HG03060 (cell line): ENCODE measurements at regions not wholly inside any gene's neighbourhood (a gene's known extent, or its start where the extent isn't known, plus 50 kb on each side); places are given as distances from the start of the nearest gene placed in this dataset.

ENCODE experiments used
- ATAC-seq: cut with Tn5 transposase; IDR thresholded peaks from one replicate; pipeline ENCODE4 v1.9.1; 2021; ENCODE audit warnings: low read depth, moderate number of reproducible peaks; ENCODE audit not compliant: unreplicated experiment

DNA sequence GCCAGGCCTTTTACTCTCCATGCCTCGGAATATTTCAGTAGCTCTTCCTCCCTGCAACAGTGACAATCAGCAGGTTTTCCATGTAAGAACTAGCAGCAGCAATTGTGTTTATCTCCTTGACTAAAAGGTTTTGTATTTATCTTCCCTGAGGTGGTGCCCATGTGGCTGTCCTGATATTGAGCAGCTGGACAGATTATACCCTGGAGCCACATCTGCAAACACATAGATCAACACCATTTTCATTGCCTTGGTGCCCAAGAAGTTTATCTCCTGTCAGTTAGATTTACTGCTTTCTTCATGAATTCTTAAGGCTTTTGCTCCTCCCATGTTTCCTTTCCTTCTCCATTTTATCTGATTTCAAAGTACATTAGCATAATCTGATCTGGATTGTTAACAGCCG is 378.4 kb downstream of the SPATA31D1 start:
- no peak for ATAC-seq

DNA sequence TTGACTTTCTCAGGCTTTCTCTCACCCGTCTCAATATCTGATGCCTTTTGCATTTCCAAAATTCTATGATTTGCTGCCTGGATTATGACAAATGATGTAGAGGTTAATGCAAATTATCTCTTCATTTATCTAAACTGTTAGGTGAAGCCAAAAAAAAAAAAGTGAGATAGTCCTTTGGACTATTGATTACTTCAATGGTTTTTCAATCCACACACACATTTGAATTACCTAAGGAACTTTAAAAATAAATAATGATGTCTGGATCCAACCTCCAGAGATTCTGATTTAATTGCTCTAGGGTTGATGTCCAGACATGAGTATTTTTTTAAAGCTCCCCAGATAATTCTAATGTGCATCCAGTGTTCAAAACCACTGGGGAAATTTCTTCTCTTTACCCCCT is 379.4 kb downstream of the SPATA31D1 start:
- ATAC-seq = no peak

DNA sequence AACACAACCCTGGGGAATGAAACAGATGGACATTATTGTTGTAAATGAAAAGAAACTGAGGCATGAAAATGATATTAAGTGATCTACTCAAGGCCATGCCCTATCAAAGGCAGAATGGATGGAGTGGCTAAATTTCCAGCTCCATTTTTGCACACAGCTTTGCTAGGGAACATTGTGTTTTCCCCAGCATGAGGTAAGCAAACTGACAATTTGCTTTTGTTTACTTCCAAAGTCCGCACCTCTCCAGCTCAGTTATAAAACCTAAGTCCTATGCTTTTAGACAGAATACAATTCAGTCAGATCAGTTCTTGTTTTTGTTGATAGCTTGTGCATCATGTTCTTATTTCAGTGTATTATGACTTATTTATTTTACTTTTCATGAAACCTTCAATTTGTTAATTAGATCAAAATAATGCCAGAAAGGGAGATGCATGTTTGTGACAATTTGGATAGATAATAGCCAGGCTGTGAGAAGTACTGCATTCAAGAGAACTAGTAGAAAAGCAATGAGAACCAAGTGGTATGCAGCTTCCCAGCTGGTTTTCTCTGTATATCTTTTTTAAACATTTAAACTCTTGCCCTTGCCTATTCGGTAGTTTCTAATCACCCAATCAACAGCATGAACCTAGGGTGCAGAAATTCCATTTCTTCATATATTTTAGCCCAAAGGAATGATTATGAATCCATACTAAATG is 380.8 kb downstream of the SPATA31D1 start:
- no peak for ATAC-seq

DNA sequence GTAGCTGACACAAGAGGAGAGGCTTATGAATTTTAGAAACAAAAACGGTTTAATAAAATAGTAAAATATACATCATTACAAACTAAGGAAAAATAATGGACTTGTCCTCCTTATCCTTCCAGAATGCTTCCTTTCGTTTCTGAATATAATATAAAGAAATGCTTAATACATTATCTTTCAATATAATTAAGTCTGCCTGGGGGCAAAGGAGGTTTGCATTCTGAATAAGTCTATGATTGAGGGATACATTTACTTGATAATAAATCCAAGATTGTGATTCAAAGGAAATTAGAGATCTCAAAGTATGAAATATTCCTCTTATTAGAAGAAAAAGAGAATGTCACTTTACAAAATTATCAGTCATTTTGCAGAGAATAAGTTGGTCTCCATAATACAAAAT is 386.5 kb downstream of the SPATA31D1 start:
- no peak for ATAC-seq

DNA sequence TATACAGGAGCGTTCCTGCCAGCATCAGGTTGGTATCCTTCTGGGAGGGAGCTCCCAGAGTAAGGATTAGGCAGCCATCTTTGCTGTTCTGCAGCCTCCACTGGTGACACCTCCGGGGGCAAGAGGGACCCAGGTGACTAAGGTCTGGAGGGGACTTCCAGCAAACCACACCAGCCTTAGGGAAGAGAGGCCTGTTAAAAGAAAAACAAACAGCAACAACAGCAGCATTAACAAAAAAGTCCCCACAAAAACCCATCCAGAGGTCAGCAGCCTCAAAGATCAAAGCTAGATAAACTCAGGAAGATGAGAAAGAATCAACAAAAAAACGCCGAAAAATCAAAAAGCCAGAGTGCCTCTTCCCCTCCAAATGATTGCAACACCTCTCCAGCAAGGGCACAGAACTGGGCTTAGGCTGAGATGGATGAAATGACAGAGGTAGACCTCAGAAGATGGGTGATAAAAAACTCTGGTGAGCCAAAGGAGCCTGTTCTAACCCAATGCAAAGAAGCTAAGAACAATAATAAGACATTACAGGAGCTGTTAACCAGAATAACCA is 388.2 kb downstream of the SPATA31D1 start:
- no peak for ATAC-seq

DNA sequence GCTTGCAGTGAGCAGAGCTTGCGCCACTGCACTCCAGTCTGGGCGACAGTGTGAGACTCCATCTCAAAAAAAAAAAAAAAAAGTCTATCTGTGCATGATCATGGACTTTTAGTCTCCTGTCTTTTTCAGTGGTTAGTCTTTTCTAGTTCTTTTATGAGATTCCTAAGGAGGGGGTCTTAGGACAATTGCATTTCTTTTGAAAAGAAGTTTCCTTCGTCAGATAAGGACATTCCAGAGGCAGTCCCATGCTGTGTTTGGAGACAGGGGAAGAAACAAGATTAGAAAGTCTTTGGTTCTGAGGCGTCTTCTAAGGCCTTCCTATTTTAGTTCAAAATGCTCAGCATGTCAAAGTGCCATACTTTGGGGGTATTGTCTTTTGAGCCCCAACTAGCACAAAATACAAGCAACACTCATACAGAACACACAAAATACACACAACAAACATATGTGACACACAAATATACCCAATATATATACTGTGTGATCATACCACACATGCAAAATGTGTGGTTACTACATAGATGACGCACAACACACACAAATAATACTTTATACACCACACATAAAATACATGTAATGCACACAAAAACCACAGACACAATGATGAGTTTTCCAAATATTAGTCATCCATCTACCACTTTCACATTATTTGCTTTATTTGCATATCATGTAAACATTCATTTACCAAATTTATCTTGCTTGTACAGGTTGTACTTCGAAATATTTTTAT is 394.5 kb downstream of the SPATA31D1 start:
- ATAC-seq = no peak

DNA sequence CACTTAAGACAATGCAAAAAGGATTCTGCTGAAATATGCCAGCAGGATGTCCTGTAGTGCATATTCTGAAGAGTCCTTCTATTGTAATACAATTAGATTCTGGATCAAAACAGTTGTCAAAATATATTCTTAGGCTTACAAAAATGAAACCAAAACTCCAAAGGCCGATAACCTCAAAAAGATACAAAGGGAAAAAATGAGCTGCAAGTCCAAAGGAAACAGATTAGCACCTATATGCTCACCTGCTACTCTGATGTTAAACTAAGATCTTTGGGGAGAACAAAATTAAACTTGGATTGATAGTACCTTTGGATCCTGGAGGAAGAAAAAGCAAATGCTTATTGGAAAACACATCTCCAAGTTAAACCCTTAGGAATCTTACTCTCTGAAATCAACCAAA is 397.1 kb downstream of the SPATA31D1 start:
- no peak for ATAC-seq

DNA sequence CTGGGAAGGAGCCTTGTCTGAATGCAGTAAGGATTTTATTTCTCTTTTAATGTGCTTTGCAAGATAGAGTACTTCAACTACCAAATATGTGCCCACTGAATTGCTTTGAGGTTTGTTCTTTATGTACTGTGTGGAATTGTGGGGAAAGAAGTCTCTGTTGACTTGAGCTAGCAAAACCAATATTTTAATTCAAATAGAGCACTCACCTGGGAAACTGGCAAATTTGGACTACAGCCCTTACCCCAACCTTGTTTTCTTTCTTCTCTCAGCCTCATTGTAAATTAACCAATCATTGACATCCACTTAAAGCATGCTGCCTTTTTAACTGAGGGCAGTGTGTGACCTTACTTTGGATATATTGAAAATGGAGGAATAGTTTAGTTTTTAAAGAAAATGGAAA is 409.0 kb downstream of the SPATA31D1 start:
- no peak for ATAC-seq

DNA sequence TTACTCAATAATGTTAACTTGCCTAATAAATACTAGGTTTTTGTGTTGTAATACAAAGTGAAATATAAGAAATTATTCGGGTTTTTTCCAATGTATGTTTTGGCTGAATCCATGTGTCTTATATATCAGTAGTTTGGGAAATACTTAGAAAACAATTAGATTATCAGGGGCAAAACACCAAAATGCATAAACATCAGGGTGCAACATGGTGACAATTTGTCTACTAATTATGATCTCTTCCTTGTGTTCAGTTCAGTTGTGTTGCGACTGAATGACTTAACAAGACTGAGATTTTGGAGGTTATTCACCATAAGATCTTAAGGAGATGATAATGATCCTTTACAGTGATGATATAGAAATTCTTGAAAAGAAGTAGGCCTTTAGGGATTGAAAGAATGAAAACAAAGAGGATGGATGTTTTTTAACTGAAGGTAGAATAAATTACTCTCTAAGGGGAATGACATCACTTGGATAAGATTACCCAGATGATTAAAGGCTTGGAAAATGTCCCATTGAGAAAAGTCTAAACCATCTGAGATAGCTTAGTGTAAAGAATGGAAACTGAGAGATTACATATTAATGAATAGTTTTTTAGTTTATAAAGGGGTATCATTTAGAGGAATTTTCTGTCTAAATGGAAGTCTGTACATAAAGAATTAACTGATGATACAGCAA is 415.8 kb downstream of the SPATA31D1 start:
- ATAC-seq = no peak

DNA sequence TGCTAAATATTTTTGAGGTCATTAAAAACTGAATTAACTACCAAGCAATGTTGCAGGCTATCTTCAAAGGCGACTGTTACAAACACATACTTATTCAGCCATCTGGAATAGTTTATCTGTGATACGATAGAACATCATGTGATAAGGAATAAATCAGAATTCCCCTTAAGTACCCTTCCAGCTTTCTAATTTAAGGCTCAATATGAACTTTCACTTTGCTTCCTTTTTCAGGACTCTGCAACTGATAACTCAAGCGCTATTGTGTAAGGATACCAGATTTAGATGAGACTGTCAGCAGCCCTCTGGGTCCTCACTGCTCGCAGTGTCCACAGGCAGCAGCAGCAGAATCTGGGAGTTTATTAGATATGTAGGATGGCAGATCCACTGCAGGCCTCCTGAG is 416.3 kb downstream of the SPATA31D1 start:
- no peak for ATAC-seq

DNA sequence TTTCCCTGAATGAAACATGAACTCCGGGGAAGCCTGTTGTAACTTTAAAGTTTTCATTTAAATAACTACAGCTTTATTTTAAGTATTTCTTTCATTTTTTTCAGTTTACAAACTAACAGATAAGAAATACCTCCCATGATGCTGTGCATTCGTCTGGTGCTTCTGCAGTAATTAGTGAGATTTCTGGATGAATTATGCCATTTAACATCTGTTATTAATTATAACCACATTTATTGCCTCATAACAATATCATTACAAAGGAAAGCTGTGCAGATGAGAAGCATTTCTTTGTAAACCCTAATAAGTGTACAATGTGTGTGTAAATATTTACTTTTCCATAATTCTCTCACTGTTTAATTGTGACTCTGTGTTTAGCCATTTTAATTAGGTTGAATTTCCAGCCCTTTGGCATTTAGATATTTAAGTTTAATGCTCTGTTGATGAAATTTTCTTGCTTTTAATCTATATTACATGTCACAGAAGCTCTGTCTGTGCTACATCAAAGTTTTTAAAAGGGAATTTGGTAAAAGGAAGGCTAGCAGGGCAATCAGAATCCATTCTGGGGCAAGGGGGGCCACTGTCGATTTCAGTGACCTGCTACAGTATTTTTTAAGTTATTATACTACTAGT is 418.0 kb downstream of the SPATA31D1 start:
- no peak for ATAC-seq

DNA sequence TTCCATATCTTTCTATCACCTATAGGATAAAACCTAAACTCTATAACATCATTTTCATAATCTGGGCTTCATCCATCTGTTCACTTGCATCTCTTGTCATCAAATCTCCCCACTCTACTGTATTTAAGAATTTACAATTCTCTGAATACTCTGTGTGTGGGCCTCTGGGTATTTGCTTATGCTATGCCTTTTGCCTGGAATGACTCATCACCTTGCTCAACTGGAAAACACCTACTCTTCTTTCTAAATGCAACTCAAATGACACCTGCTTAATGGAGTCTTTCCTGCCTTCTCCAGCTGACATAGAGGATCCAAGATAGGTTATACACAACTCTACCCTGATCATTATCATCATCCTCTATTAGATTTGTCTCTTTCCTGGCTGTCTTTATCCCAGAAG is 421.7 kb downstream of the SPATA31D1 start:
- peak; percentile 95 for ATAC-seq

DNA sequence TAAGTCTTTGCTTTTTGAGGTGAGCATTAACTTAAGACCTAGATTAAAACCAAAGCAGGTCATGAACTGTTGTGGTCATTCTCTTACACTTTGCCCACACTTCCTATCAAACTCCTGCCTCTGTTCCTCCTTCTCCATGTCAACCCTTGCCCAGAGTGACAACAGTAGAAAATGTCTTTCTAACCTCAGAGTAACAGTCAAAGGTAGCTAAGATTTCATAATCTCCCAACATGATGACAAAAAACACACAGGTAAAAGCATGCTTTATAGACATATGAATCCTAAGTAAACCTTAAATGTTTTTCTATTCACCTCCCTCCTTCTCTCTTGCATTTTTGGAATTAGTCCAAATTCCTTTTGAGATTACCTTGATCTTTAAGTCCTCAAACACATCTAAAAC is 422.3 kb downstream of the SPATA31D1 start:
- ATAC-seq = no peak

DNA sequence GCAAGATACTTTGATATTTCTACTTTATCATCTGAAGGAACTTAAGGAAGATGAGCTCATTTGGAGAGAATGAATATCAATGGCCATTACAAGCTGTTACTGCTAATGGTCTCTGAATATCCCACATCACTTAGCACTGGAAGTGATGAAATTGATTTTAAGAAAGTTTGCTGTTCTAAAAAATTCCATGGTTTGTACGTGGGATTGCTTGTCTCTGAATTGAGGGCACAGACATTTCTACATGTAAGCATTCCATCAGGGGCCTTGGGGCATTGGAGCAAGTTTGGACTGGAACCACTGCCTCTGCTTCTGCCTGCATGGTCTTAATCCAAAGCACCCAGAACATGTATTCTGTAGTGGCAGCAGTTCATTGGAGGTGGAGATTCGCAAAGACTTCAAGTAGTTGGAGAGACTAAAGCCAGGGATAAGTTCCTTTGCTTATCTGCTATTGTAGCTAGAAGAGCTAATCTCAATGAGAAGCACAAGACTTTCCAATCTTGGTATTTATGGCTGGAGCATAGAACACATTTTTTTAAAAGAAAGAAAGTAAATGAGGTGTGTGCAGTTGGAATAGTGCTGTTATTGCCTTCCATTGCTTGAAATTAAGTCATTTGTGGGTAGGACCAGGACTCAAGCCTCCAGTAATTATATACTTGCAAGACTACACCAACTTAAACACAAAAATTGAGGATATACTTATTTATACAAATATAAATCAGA is 424.2 kb downstream of the SPATA31D1 start:
- ATAC-seq = no peak

DNA sequence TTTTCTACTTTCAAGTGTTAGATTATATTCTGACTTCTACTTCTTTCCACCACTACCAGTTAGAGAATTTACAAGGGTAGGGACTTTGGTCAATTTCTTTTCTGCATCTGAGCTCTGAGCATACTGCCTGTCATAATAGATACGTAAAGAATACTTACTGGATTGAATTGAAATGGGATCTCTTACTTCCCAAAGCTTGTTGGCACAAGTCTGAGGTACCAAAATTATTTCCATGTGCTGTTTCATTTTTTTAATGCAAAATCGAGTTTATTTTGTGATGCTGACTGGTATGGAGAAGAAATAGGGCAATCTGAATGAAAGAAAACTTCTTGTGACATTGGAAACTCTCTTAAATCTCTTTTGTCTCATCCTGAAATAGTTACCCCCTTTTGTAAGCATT is 428.9 kb downstream of the SPATA31D1 start:
- ATAC-seq = no peak

DNA sequence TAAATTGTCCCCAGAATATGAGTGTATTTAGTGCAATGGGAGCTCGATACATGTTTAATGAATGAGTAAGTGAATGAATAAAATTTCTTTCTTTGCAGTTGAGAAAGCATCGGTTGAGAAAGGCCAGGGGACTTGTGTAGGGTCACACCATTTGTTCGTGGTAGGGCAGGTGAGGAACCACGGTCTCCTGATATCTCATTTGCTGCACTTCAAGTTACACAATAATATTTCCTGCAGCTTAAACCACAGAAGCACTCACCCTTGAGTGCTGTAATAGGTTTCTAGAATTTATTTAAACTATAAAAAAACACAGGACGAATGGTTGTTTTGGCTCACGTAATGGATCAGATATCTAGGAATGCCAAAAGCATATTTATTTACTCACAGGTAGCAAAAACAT is 429.8 kb downstream of the SPATA31D1 start:
- no peak for ATAC-seq

DNA sequence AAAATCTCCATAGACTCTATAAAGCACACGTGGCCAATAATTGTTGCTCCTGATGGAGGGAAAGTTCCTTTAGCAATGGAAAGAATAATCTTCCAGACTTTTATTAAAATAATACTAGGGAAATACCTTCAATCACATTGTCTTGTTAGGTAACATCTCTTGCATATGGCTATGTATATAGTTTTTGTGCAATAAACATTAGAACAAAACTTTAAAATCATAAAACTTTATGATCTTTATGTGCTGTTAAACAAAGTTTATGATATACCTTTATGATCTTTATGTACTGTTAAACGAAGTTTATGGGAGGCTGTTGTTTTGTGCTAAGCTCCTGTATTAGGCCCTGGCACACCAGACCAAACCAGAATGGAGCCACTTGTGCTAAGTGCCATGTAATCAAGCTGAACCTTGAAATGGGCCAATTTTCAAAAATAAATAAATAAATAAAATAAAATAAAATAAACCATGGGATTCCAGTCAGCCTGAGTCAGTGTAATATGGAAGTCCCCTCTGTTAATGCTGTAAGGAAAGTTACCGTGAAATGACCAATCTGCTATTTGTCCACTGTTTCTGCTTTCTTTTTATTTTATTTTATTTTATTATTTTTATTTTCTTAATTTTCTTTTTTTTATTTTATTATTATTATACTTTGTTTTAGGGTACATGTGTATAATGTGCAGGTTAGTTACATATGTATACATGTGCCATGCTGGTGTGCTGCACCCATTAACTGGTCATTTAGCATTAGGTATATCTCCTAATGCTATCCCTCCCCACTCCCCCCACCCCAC is 431.3 kb downstream of the SPATA31D1 start:
- ATAC-seq = no peak

DNA sequence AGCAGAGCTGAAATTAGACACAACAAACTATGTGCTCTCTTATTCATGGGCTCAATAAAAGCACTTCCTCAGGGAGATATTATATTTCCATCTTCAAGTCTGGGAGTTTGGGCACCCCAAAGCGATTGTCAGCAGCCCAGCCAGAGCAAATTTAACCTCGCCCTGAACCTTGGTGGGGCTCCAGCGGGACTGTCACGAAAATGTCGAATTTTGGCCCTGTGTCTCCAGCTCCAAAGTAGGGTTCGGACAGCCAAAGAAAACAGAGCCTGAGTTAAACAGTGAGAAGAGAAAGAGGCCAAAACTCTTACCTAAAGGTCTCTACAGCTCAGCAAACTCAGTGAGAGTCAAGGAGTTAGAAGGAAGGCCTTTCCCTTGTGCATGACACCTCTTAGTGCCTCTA is 432.9 kb downstream of the SPATA31D1 start:
- no peak for ATAC-seq

DNA sequence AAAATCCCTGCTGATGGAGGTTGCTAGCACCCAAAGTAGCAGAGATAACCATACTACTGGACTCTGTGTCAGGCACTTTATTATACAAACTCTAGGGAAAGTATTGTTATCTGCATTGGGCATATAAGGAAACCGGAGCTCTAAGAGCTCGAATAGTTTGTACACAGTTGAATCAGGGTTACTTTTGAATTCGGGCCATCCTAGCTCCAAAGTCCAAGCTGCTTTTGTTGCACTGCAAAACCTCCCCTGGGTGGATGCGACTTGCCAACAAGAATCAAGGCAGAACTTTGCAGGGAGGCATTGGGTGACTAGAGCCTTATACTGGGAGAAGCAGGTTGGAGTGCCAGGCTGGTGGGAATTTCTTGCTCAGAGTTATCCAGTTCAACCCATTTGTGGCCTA is 435.1 kb downstream of the SPATA31D1 start:
- no peak for ATAC-seq
